ENCODE measurements at regions not wholly inside any gene's neighbourhood (a gene's known extent, or its start where the extent isn't known, plus 50 kb on each side); places are given as distances from the start of the nearest gene placed in this dataset.

- H3K27ac ChIP-seq (ENCODE audit: low read length): no peak overlapping the region
- in situ Hi-C loops (cut with HindIII; ENCODE audit: low pct_unique_long_range_greater_than_20kb, low sequenced_read_pairs): no loop called here
- ChIA-PET POLR2A (no interaction called here), CTCF (no interaction called here)
- ATAC-seq (no peak), DNase-seq (ENCODE audit: low read depth, low spot score) (no peak)
- H3K9me3 ChIP-seq (ENCODE audit: control insufficient read depth, insufficient read depth, low read depth, low read length): no peaks in the 10 kb centered on the region
- no peaks in the 10 kb centered on the region for H3K4me1 ChIP-seq (ENCODE audit: control insufficient read depth, insufficient read depth, low read length)
- H3K27me3 ChIP-seq (ENCODE audit: control insufficient read depth, insufficient read depth, low read length): no peaks in the 10 kb centered on the region
- intact Hi-C loops (cut with micrococcal nuclease; ENCODE audit: unreplicated experiment): no loop called here
- no TSS peak for BruUV-seq (replicated peaks)
- no peaks in the 10 kb centered on the region for H3K36me3 ChIP-seq (ENCODE audit: control insufficient read depth, insufficient read depth, low read length)
- no peak overlapping the region for H3K4me3 ChIP-seq (ENCODE audit: low read depth in 2 of 2, low read length in 2 of 2)
- no peak for TF ChIP-seq POLR2AphosphoS5 (IDR thresholded peaks at IDR 0.05; ENCODE audit: low read depth, low read length)
- no peak for TF ChIP-seq CTCF (IDR thresholded peaks at IDR 0.05)
- TF ChIP-seq TCF7L2 (IDR thresholded peaks at IDR 0.05; ENCODE audit: low read depth, low read length): no peak
- no peak for TF ChIP-seq SIN3A (IDR thresholded peaks at IDR 0.05; ENCODE audit: borderline replicate concordance, insufficient read depth, low read depth, low read length)
- TF ChIP-seq, protein P1, sequence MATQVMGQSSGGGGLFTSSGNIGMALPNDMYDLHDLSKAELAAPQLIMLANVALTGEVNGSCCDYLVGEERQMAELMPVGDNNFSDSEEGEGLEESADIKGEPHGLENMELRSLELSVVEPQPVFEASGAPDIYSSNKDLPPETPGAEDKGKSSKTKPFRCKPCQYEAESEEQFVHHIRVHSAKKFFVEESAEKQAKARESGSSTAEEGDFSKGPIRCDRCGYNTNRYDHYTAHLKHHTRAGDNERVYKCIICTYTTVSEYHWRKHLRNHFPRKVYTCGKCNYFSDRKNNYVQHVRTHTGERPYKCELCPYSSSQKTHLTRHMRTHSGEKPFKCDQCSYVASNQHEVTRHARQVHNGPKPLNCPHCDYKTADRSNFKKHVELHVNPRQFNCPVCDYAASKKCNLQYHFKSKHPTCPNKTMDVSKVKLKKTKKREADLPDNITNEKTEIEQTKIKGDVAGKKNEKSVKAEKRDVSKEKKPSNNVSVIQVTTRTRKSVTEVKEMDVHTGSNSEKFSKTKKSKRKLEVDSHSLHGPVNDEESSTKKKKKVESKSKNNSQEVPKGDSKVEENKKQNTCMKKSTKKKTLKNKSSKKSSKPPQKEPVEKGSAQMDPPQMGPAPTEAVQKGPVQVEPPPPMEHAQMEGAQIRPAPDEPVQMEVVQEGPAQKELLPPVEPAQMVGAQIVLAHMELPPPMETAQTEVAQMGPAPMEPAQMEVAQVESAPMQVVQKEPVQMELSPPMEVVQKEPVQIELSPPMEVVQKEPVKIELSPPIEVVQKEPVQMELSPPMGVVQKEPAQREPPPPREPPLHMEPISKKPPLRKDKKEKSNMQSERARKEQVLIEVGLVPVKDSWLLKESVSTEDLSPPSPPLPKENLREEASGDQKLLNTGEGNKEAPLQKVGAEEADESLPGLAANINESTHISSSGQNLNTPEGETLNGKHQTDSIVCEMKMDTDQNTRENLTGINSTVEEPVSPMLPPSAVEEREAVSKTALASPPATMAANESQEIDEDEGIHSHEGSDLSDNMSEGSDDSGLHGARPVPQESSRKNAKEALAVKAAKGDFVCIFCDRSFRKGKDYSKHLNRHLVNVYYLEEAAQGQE (IDR thresholded peaks at IDR 0.05; ENCODE audit: insufficient read depth in 1 of 2, low read depth in 2 of 2, low read length in 1 of 2): no peak
These were observed 143.1 kb downstream of the ARSF start for GRCh38 chrX:3184176-3184930.

GRCh38 chrX:3181846-3182245 is 140.6 kb downstream of the ARSF start:
- no TSS peak for BruUV-seq (replicated peaks)
- in situ Hi-C loops (cut with HindIII; ENCODE audit: low pct_unique_long_range_greater_than_20kb, low sequenced_read_pairs): no loop called here
- POLR2A ChIA-PET: no interaction called here

More at GRCh38 chrX:3181846-3182245, 140.6 kb downstream of the ARSF start:
- no peak for DNase-seq (ENCODE audit: low read depth, low spot score)
- Histone ChIP-seq H3K9me3 (ENCODE audit: control insufficient read depth, insufficient read depth, low read depth, low read length) (no peaks in the 10 kb centered on the region), H3K4me1 (ENCODE audit: control insufficient read depth, insufficient read depth, low read length) (no peaks in the 10 kb centered on the region), H3K4me3 (ENCODE audit: low read depth in 2 of 2, low read length in 2 of 2) (no peak overlapping the region), H3K27me3 (ENCODE audit: control insufficient read depth, insufficient read depth, low read length) (no peaks in the 10 kb centered on the region), H3K27ac (ENCODE audit: low read length) (no peak overlapping the region), H3K36me3 (ENCODE audit: control insufficient read depth, insufficient read depth, low read length) (no peaks in the 10 kb centered on the region)
- no peak for TF ChIP-seq POLR2AphosphoS5 (IDR thresholded peaks at IDR 0.05; ENCODE audit: low read depth, low read length)
- no peak for TF ChIP-seq SIN3A (IDR thresholded peaks at IDR 0.05; ENCODE audit: borderline replicate concordance, insufficient read depth, low read depth, low read length)
- TF ChIP-seq TCF7L2 (IDR thresholded peaks at IDR 0.05; ENCODE audit: low read depth, low read length): no peak
- TF ChIP-seq, protein P1 (IDR thresholded peaks at IDR 0.05; ENCODE audit: insufficient read depth in 1 of 2, low read depth in 2 of 2, low read length in 1 of 2): no peak
- no peak for TF ChIP-seq CTCF (IDR thresholded peaks at IDR 0.05)
- intact Hi-C loops (cut with micrococcal nuclease; ENCODE audit: unreplicated experiment): no loop called here
- CTCF ChIA-PET: no interaction called here
- ATAC-seq: no peak

All from Panc1 (cell line).